IPS DF 6.9 (cell line): ENCODE measurements at regions not wholly inside any gene's neighbourhood (a gene's known extent, or its start where the extent isn't known, plus 50 kb on each side); places are given as distances from the start of the nearest gene placed in this dataset.
A peak's percentile ranks its signal among the peaks of the same experiment; 100 is the strongest.

Experiments used
- DNase-seq: peaks from one replicate; pipeline ENCODE4 v3.0.0-alpha.2; 2013; ENCODE audit warnings: low read depth, low spot score
- H3K27ac ChIP-seq: one replicate; pipeline ENCODE4 v1.5.1; 2013; ENCODE audit warnings: low read length, control low read depth
- H3K27me3 ChIP-seq: 2 replicates; pipeline ENCODE4 v1.6.1; 2013; ENCODE audit warnings: mild to moderate bottlenecking, low read length; ENCODE audit not compliant: control insufficient read depth, insufficient read depth
- H3K36me3 ChIP-seq: 2 replicates; pipeline ENCODE4 v1.6.1; 2013; ENCODE audit warnings: low read length; ENCODE audit not compliant: control insufficient read depth, insufficient read depth
- H3K4me1 ChIP-seq: 2 replicates; pipeline ENCODE4 v1.6.1; 2013; ENCODE audit warnings: low read length; ENCODE audit not compliant: control insufficient read depth, insufficient read depth
- H3K4me3 ChIP-seq: 2 replicates; pipeline ENCODE4 v1.5.1; 2013; ENCODE audit warnings: mild to moderate bottlenecking, low read length
- H3K9me3 ChIP-seq: 2 replicates; pipeline ENCODE4 v1.6.1; 2013; ENCODE audit warnings: low read length, inconsistent platforms; ENCODE audit not compliant: control insufficient read depth, insufficient read depth
- WGBS: extraction: QIAGEN DNeasy Blood & Tissue Kit; methylation state at CpG from one replicate; pipeline ENCODE4 v1.1.7; 2013; ENCODE audit warnings: mixed read lengths, missing lambda C conversion rate; ENCODE audit not compliant: insufficient read length, insufficient coverage; 5-methylcytosine and 5-hydroxymethylcytosine counted together

- DNase-seq, result no peak
- WGBS, result no CpG with 5 or more reads among the region's 12 CpGs
- H3K36me3 ChIP-seq, result no peaks in the 10 kb centered on the region
- no peak overlapping the region for H3K4me3 ChIP-seq
- H3K4me1 ChIP-seq, result no peaks in the 10 kb centered on the region
- no peaks in the 10 kb centered on the region for H3K9me3 ChIP-seq
- no peak overlapping the region for H3K27ac ChIP-seq
- H3K27me3 ChIP-seq, result no peaks in the 10 kb centered on the region
Measured at GRCh38 chr5:2557435-2557834, 194.0 kb downstream of the IRX2 start.

- Histone ChIP-seq H3K27me3 (no peaks in the 10 kb centered on the region), H3K4me3 (no peak overlapping the region), H3K27ac (no peak overlapping the region), H3K9me3 (no peaks in the 10 kb centered on the region), H3K4me1 (no peaks in the 10 kb centered on the region), H3K36me3 (no peaks in the 10 kb centered on the region)
- no CpG with 5 or more reads among the region's 10 CpGs for WGBS
- DNase-seq, result no peak
Measured at GRCh38 chr5:2556375-2556966, 195.0 kb downstream of the IRX2 start.

- peaks cover 2% of the 10 kb centered on the region; the same call in 1 of the 2 replicates for H3K9me3 ChIP-seq
- H3K4me1 ChIP-seq, result no peaks in the 10 kb centered on the region
- H3K36me3 ChIP-seq, result no peaks in the 10 kb centered on the region
- DNase-seq, result no peak
- no peak overlapping the region for H3K27ac ChIP-seq
- H3K27me3 ChIP-seq, result no peaks in the 10 kb centered on the region
- H3K4me3 ChIP-seq, result no peak overlapping the region
- WGBS, result no CpG with 5 or more reads among the region's 2 CpGs
Measured at GRCh38 chr5:2553611-2554010, 197.9 kb downstream of the IRX2 start.

- H3K9me3 ChIP-seq, result peaks cover 2% of the 10 kb centered on the region; the same call in 1 of the 2 replicates
- no peak for DNase-seq
- no peaks in the 10 kb centered on the region for H3K27me3 ChIP-seq
- no CpG with 5 or more reads among the region's 5 CpGs for WGBS
- H3K27ac ChIP-seq, result no peak overlapping the region
- H3K4me1 ChIP-seq, result no peaks in the 10 kb centered on the region
- H3K4me3 ChIP-seq, result no peak overlapping the region
- H3K36me3 ChIP-seq, result no peaks in the 10 kb centered on the region
Measured at GRCh38 chr5:2550509-2550908, 201.0 kb downstream of the IRX2 start.

GRCh38 chr5:2549900-2550299 is 201.6 kb downstream of the IRX2 start:
- Histone ChIP-seq H3K9me3 (peaks cover 2% of the 10 kb centered on the region; the same call in 1 of the 2 replicates), H3K4me1 (no peaks in the 10 kb centered on the region), H3K27me3 (no peaks in the 10 kb centered on the region), H3K36me3 (no peaks in the 10 kb centered on the region), H3K27ac (no peak overlapping the region), H3K4me3 (no peak overlapping the region)
- no CpG with 5 or more reads among the region's 7 CpGs for WGBS
- DNase-seq, result no peak

GRCh38 chr5:2549354-2549753 is 202.1 kb downstream of the IRX2 start:
- Histone ChIP-seq H3K4me1 (no peaks in the 10 kb centered on the region), H3K27me3 (no peaks in the 10 kb centered on the region), H3K4me3 (no peak overlapping the region), H3K27ac (no peak overlapping the region), H3K9me3 (peaks cover 2% of the 10 kb centered on the region; the same call in 1 of the 2 replicates), H3K36me3 (no peaks in the 10 kb centered on the region)
- no CpG with 5 or more reads among the region's 10 CpGs for WGBS
- DNase-seq, result no peak

GRCh38 chr5:2546938-2547337 is 204.5 kb downstream of the IRX2 start:
- no peak for DNase-seq
- H3K9me3 ChIP-seq, result peaks cover 2% of the 10 kb centered on the region; the same call in 1 of the 2 replicates
- no peak overlapping the region for H3K4me3 ChIP-seq
- WGBS, result no CpG with 5 or more reads among the region's 14 CpGs
- no peaks in the 10 kb centered on the region for H3K36me3 ChIP-seq
- no peaks in the 10 kb centered on the region for H3K4me1 ChIP-seq
- no peaks in the 10 kb centered on the region for H3K27me3 ChIP-seq
- H3K27ac ChIP-seq, result no peak overlapping the region

- Histone ChIP-seq H3K4me1 (0 out of 2 replicates have a peak, but pooled peaks cover 1% of the 10 kb centered on the region), H3K4me3 (no peak overlapping the region), H3K9me3 (no peaks in the 10 kb centered on the region), H3K36me3 (no peaks in the 10 kb centered on the region), H3K27ac (no peak overlapping the region), H3K27me3 (no peaks in the 10 kb centered on the region)
- DNase-seq, result no peak
- no CpG with 5 or more reads among the region's 5 CpGs for WGBS
Measured at GRCh38 chr5:2544003-2544402, 207.5 kb downstream of the IRX2 start.

GRCh38 chr5:2542821-2543220 is 208.7 kb downstream of the IRX2 start:
- H3K27ac ChIP-seq, result no peak overlapping the region
- no peak overlapping the region for H3K4me3 ChIP-seq
- 0 out of 2 replicates have a peak, but pooled peaks cover 1% of the 10 kb centered on the region for H3K4me1 ChIP-seq
- DNase-seq, result no peak
- H3K36me3 ChIP-seq, result no peaks in the 10 kb centered on the region
- no peaks in the 10 kb centered on the region for H3K27me3 ChIP-seq
- no CpG with 5 or more reads among the region's 8 CpGs for WGBS
- no peaks in the 10 kb centered on the region for H3K9me3 ChIP-seq

GRCh38 chr5:2542026-2542425 is 209.5 kb downstream of the IRX2 start:
- H3K4me3 ChIP-seq, result no peak overlapping the region
- H3K4me1 ChIP-seq, result 0 out of 2 replicates have a peak, but pooled peaks cover 1% of the 10 kb centered on the region
- H3K36me3 ChIP-seq, result no peaks in the 10 kb centered on the region
- no peaks in the 10 kb centered on the region for H3K9me3 ChIP-seq
- no peak for DNase-seq
- no peaks in the 10 kb centered on the region for H3K27me3 ChIP-seq
- no CpG with 5 or more reads among the region's 11 CpGs for WGBS
- no peak overlapping the region for H3K27ac ChIP-seq

- no peak overlapping the region for H3K27ac ChIP-seq
- H3K9me3 ChIP-seq, result no peaks in the 10 kb centered on the region
- DNase-seq, result peak; percentile 11
- H3K27me3 ChIP-seq, result no peaks in the 10 kb centered on the region
- no peak overlapping the region for H3K4me3 ChIP-seq
- no CpG with 5 or more reads among the region's 10 CpGs for WGBS
- H3K4me1 ChIP-seq, result 0 out of 2 replicates have a peak, but pooled peaks cover 1% of the 10 kb centered on the region
- H3K36me3 ChIP-seq, result no peaks in the 10 kb centered on the region
Measured at GRCh38 chr5:2538169-2538568, 213.3 kb downstream of the IRX2 start.
